Endothelial cell of umbilical vein (primary cell): ENCODE measurements at regions not wholly inside any gene's neighbourhood (a gene's known extent, or its start where the extent isn't known, plus 50 kb on each side); places are given as distances from the start of the nearest gene placed in this dataset.

Experiments used
- BruUV-seq: library from RNA; stranded (reverse); fragments of 400-500 nt; replicated peaks from 2 replicates; lab custom pipeline; 2021; lab: Mats Ljungman, UMichigan
- CTCF ChIA-PET: fragments of 300-600, 350-600 bp; sonication (Branson Sonifier 250); formaldehyde crosslinking; loops from one replicate; lab custom pipeline; 2021; ENCODE audit warnings: antibody characterized with exemption, inconsistent platforms; lab: Charles Lee
- POLR2A ChIA-PET: fragments of 300-600, 350-600 bp; sonication (Branson Sonifier 250); formaldehyde crosslinking; loops from one replicate; lab custom pipeline; 2021; ENCODE audit warnings: antibody characterized with exemption, inconsistent platforms; lab: Charles Lee
- DNase-seq: peaks from one replicate; pipeline ENCODE4 v3.0.0-alpha.2; 2011; ENCODE audit warnings: low read depth, low spot score
- FAIRE-seq: peaks from 2 replicates; lab custom pipeline; 2011; peaks lifted over from hg19 to GRCh38; lab: Jason Lieb, UNC
- H2AFZ ChIP-seq: 2 replicates; pipeline ENCODE4 v1.6.0; 2012; ENCODE audit warnings: low read depth, low read length, control low read depth, inconsistent platforms
- H3K27ac ChIP-seq: 2 replicates; pipeline ENCODE4 v1.5.1; 2011; ENCODE audit warnings: low read depth, mild to moderate bottlenecking, control low read depth, low read length, moderate library complexity; ENCODE audit not compliant: insufficient read depth
- H3K27me3 ChIP-seq, 2 experiments: 2 replicates each; pipeline versions ENCODE4 v1.6.0 to v1.6.1; 2011; ENCODE audit warnings: low read length in 2 of 2, mixed read lengths in 1 of 2; ENCODE audit not compliant: control insufficient read depth in 2 of 2, insufficient read depth in 2 of 2
- H3K36me3 ChIP-seq, 2 experiments: 2 replicates in 1 of 2; 3 replicates in 1 of 2; pipeline ENCODE4 v1.5.1; 2011; ENCODE audit warnings: low read length in 2 of 2, mild to moderate bottlenecking in 1 of 2, moderate library complexity in 1 of 2; ENCODE audit not compliant: control insufficient read depth in 2 of 2, insufficient read depth in 2 of 2; ENCODE audit errors: extremely low read depth in 1 of 2
- H3K4me1 ChIP-seq: 3 replicates; pipeline ENCODE4 v1.5.1; 2011; ENCODE audit warnings: mild to moderate bottlenecking, low read length; ENCODE audit not compliant: control insufficient read depth, insufficient read depth; ENCODE audit errors: extremely low read depth
- H3K4me2 ChIP-seq: 2 replicates; pipeline ENCODE4 v1.6.1; 2011; ENCODE audit warnings: low read length, control low read depth, mixed read lengths; ENCODE audit not compliant: insufficient read depth
- H3K4me3 ChIP-seq, 3 experiments: fragments of 200-600 bp in 1 of 3; sonication (generic), shearing (Covaris generic) in 1 of 3; replicated peaks in 1 of 3; 2 replicates each; pipeline ENCODE4 v1.5.1; 2011 to 2016; ENCODE audit warnings: control low read depth in 3 of 3, low read length in 3 of 3, mild to moderate bottlenecking in 2 of 3, inconsistent platforms in 1 of 3, low read depth in 1 of 3, moderate library complexity in 1 of 3; ENCODE audit not compliant: insufficient read depth in 1 of 3
- H3K79me2 ChIP-seq: 2 replicates; pipeline ENCODE4 v1.6.0; 2012; ENCODE audit warnings: low read length, inconsistent platforms; ENCODE audit not compliant: control insufficient read depth, insufficient read depth
- H3K9ac ChIP-seq: replicated peaks from 2 replicates; pipeline ENCODE3; 2011; ENCODE audit warnings: low read length, control low read depth; ENCODE audit not compliant: insufficient read depth; ENCODE audit errors: extremely low read depth
- H3K9me1 ChIP-seq: replicated peaks from 3 replicates; pipeline ENCODE4 v1.6.0; 2011; ENCODE audit warnings: mild to moderate bottlenecking, low read length; ENCODE audit not compliant: control insufficient read depth, insufficient read depth; ENCODE audit errors: extremely low read depth
- H3K9me3 ChIP-seq: replicated peaks from 2 replicates; pipeline ENCODE4 v1.5.1; 2012; ENCODE audit warnings: low read length, inconsistent platforms; ENCODE audit not compliant: control insufficient read depth, insufficient read depth
- H4K20me1 ChIP-seq: replicated peaks from 2 replicates; pipeline ENCODE3; 2011; ENCODE audit warnings: mild to moderate bottlenecking, low read length; ENCODE audit not compliant: control insufficient read depth, insufficient read depth; ENCODE audit errors: extremely low read depth
- CTCF ChIP-seq, 2 donors: IDR thresholded peaks; 1 replicate in 1 of 2; 2 replicates in 1 of 2; pipeline ENCODE4 v1.5.1; 2011; ENCODE audit warnings: low read length in 2 of 2, mild to moderate bottlenecking in 2 of 2, moderate library complexity in 2 of 2, control low read depth in 1 of 2, inconsistent platforms in 1 of 2, low read depth in 1 of 2; ENCODE audit not compliant: insufficient read depth in 1 of 2; ENCODE audit errors: extremely low read depth in 1 of 2
- EZH2 ChIP-seq: IDR thresholded peaks from 2 replicates; pipeline ENCODE4 v1.6.1; 2012; ENCODE audit warnings: borderline replicate concordance, low read depth, mild to moderate bottlenecking, moderate library complexity, low read length, inconsistent platforms; ENCODE audit not compliant: severe bottlenecking
- FOS ChIP-seq: IDR thresholded peaks from 2 replicates; pipeline ENCODE4 v1.6.1; 2011; ENCODE audit warnings: mild to moderate bottlenecking, low read length, moderate library complexity, borderline replicate concordance; ENCODE audit not compliant: insufficient read depth
- GATA2 ChIP-seq: IDR thresholded peaks from 2 replicates; pipeline ENCODE4 v1.7.0; 2011; ENCODE audit warnings: low read depth, mild to moderate bottlenecking, moderate library complexity, mixed read lengths, low read length; ENCODE audit not compliant: insufficient read length, insufficient read depth
- JUN ChIP-seq: IDR thresholded peaks from 2 replicates; pipeline ENCODE4 v1.6.1; 2011; ENCODE audit warnings: borderline replicate concordance, low read depth; ENCODE audit not compliant: insufficient read length, insufficient read depth
- MAX ChIP-seq: IDR thresholded peaks from 2 replicates; pipeline ENCODE4 v1.6.1; 2011; ENCODE audit not compliant: insufficient read depth, insufficient read length
- MYC ChIP-seq: IDR thresholded peaks from one replicate; pipeline ENCODE4 v1.6.1; 2011; ENCODE audit warnings: mild to moderate bottlenecking, low read depth, low read length
- POLR2A ChIP-seq: IDR thresholded peaks from 2 replicates; pipeline ENCODE4 v1.6.1; 2012; ENCODE audit warnings: low read depth, mild to moderate bottlenecking, control low read depth, low read length
- POLR2AphosphoS5 ChIP-seq: IDR thresholded peaks from 2 replicates; pipeline ENCODE4 v1.6.1; 2012; ENCODE audit warnings: low read depth, mild to moderate bottlenecking, control low read depth, low read length, moderate library complexity; ENCODE audit not compliant: insufficient read depth
- dilution Hi-C: fragments of 300-500 bp; cut with MboI; formaldehyde crosslinking; loops from one replicate; pipeline ENCODE4 v1.15.0; 2019; ENCODE audit warnings: low sequenced_read_pairs; ENCODE audit not compliant: extremely low pct_ligation_motif_present
- intact Hi-C: fragments of 100-400 bp; cut with micrococcal nuclease; formaldehyde crosslinking; loops from one replicate; pipeline ENCODE4 v1.10.0; 2022

- dilution Hi-C loops (no loop called here), intact Hi-C loops (no loop called here)
- no peaks in the 10 kb centered on the region for H3K9me1 ChIP-seq
- ChIA-PET POLR2A (no interaction called here), CTCF (no interaction called here)
- BruUV-seq = no TSS peak
- no peak overlapping the region for H3K4me2 ChIP-seq
- no peak overlapping the region for H2AFZ ChIP-seq
- no peak overlapping the region for H3K27ac ChIP-seq
- no peak for DNase-seq
- H3K9ac ChIP-seq = no peak overlapping the region
- no peaks in the 10 kb centered on the region for H3K9me3 ChIP-seq
- H4K20me1 ChIP-seq = no peaks in the 10 kb centered on the region
- H3K36me3 ChIP-seq = no peaks in the 10 kb centered on the region
- TF ChIP-seq MYC = no peak
- no peak for TF ChIP-seq EZH2
- no peak for TF ChIP-seq CTCF (IDR thresholded peaks at IDR 0.05; ENCODE audit: extremely low read depth in 1 of 2, insufficient read depth in 1 of 2, low read depth in 1 of 2, low read length in 2 of 2)
- TF ChIP-seq GATA2 = no peak
- TF ChIP-seq POLR2A = no peak
- TF ChIP-seq FOS = no peak
- TF ChIP-seq POLR2AphosphoS5 = no peak
- TF ChIP-seq JUN = no peak
- no peak for TF ChIP-seq MAX
- H3K79me2 ChIP-seq = no peaks in the 10 kb centered on the region
- peaks cover 0 to 2% of the 10 kb centered on the region in 2 experiments for H3K27me3 ChIP-seq
- no peaks in the 10 kb centered on the region for H3K4me1 ChIP-seq
- no peak for FAIRE-seq
- no peak overlapping the region for H3K4me3 ChIP-seq
Observed at GRCh38 chr11:122604621-122605020, 50.9 kb upstream of the UBASH3B start.
